PC-9 (cell line): ENCODE measurements at regions not wholly inside any gene's neighbourhood (a gene's known extent, or its start where the extent isn't known, plus 50 kb on each side); places are given as distances from the start of the nearest gene placed in this dataset.

Experiments
- BruUV-seq: library from RNA; stranded (reverse); fragments of 400-500 nt; replicated peaks from 2 replicates; lab custom pipeline; 2021; lab: Mats Ljungman, UMichigan
- CTCF ChIA-PET: fragments of 300-600 bp; sonication (Branson Sonifier 250); formaldehyde crosslinking; loops from one replicate; lab custom pipeline; 2022; ENCODE audit warnings: antibody characterized with exemption; lab: Charles Lee
- POLR2A ChIA-PET: fragments of 300-600 bp; sonication (Branson Sonifier 250); formaldehyde crosslinking; loops from one replicate; lab custom pipeline; 2022; ENCODE audit warnings: antibody characterized with exemption; ENCODE audit not compliant: unreplicated experiment; lab: Charles Lee
- DNase-seq, 2 experiments: peaks; one replicate each; pipeline versions ENCODE4 v3.0.0 to v3.0.0-alpha.2; 2015 to 2022; ENCODE audit warnings: mixed read lengths in 1 of 2
- H2AFZ ChIP-seq: fragments of 200-600 bp; sonication (generic); 2 replicates; pipeline ENCODE4 v1.8.1; 2017; ENCODE audit warnings: antibody characterized with exemption
- H3F3A ChIP-seq: fragments of 200-600 bp; sonication (generic); 2 replicates; pipeline ENCODE4 v1.8.1; 2017; ENCODE audit warnings: antibody characterized with exemption, mild to moderate bottlenecking, low read depth; ENCODE audit not compliant: insufficient read depth
- H3K27ac ChIP-seq: fragments of 200-600 bp; sonication (generic); 2 replicates; pipeline ENCODE4 v1.6.1; 2016; ENCODE audit warnings: mixed run types
- H3K27me3 ChIP-seq: fragments of 200-600 bp; sonication (generic); 2 replicates; pipeline ENCODE4 v1.6.1; 2016; ENCODE audit warnings: low read depth, mixed run types; ENCODE audit not compliant: insufficient read depth
- H3K36me3 ChIP-seq: fragments of 200-600 bp; sonication (generic); 2 replicates; pipeline ENCODE4 v1.6.1; 2016; ENCODE audit warnings: low read depth, mixed run types
- H3K4me1 ChIP-seq: fragments of 200-600 bp; sonication (generic); replicated peaks from 2 replicates; pipeline ENCODE4 v1.6.1; 2016; ENCODE audit warnings: mixed run types; ENCODE audit not compliant: insufficient read depth
- H3K4me2 ChIP-seq: fragments of 200-600 bp; sonication (generic); 2 replicates; pipeline ENCODE4 v1.6.1; 2017; ENCODE audit warnings: mixed run types
- H3K4me3 ChIP-seq: fragments of 200-600 bp; sonication (generic); 2 replicates; pipeline ENCODE4 v1.6.1; 2016; ENCODE audit warnings: mixed run types
- H3K79me2 ChIP-seq: fragments of 200-600 bp; sonication (generic); 2 replicates; pipeline ENCODE4 v1.6.1; 2017; ENCODE audit warnings: low read depth, mixed run types
- H3K9me2 ChIP-seq: fragments of 200-600 bp; sonication (generic); 2 replicates; pipeline ENCODE4 v1.8.1; 2017; ENCODE audit warnings: mild to moderate bottlenecking; ENCODE audit not compliant: insufficient read depth
- H3K9me3 ChIP-seq: fragments of 200-600 bp; sonication (generic); 2 replicates; pipeline ENCODE4 v1.8.1; 2016; ENCODE audit warnings: low read depth; ENCODE audit not compliant: insufficient read depth
- H4K20me1 ChIP-seq: fragments of 200-600 bp; sonication (generic); 2 replicates; pipeline ENCODE4 v1.8.1; 2017; ENCODE audit not compliant: insufficient read depth
- EZH2 ChIP-seq: fragments of 200-600 bp; sonication (generic); IDR thresholded peaks from 2 replicates; pipeline ENCODE4 v1.8.0; 2017; ENCODE audit warnings: antibody characterized with exemption, low read depth
- intact Hi-C: fragments of 100-400 bp; cut with micrococcal nuclease; formaldehyde crosslinking; loops from one replicate; pipeline ENCODE4 v1.10.0; 2022; ENCODE audit not compliant: unreplicated experiment
- TF ChIP-seq, protein P1 (sequence below): fragments of 200-600 bp; sonication (generic); conservative IDR thresholded peaks from 2 replicates; pipeline ENCODE4 v1.6.1; 2017; ENCODE audit warnings: mixed run types, antibody characterized with exemption, mild to moderate bottlenecking, moderate library complexity

GRCh38 chr5:99686538-99686937, 757.7 kb upstream of the CHD1 start:
- DNase-seq = no peak
- H3F3A ChIP-seq = no peaks in the 10 kb centered on the region
- H3K9me2 ChIP-seq = no peaks in the 10 kb centered on the region
- POLR2A ChIA-PET = no interaction called here
- TF ChIP-seq, protein P1, sequence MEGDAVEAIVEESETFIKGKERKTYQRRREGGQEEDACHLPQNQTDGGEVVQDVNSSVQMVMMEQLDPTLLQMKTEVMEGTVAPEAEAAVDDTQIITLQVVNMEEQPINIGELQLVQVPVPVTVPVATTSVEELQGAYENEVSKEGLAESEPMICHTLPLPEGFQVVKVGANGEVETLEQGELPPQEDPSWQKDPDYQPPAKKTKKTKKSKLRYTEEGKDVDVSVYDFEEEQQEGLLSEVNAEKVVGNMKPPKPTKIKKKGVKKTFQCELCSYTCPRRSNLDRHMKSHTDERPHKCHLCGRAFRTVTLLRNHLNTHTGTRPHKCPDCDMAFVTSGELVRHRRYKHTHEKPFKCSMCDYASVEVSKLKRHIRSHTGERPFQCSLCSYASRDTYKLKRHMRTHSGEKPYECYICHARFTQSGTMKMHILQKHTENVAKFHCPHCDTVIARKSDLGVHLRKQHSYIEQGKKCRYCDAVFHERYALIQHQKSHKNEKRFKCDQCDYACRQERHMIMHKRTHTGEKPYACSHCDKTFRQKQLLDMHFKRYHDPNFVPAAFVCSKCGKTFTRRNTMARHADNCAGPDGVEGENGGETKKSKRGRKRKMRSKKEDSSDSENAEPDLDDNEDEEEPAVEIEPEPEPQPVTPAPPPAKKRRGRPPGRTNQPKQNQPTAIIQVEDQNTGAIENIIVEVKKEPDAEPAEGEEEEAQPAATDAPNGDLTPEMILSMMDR = no peak
- TF ChIP-seq EZH2 = no peak
- H4K20me1 ChIP-seq = no peaks in the 10 kb centered on the region
- 0 out of 2 replicates have a peak overlapping the region, but pooled peaks have one; percentile 22 for H2AFZ ChIP-seq
- BruUV-seq = no TSS peak
- H3K9me3 ChIP-seq = no peaks in the 10 kb centered on the region
- intact Hi-C loops = no loop called here
- H3K27me3 ChIP-seq = no peaks in the 10 kb centered on the region
- no peaks in the 10 kb centered on the region for H3K79me2 ChIP-seq
- H3K36me3 ChIP-seq = no peaks in the 10 kb centered on the region
- no peak overlapping the region for H3K4me2 ChIP-seq
- CTCF ChIA-PET = no interaction called here
- no peak overlapping the region for H3K4me3 ChIP-seq
- H3K27ac ChIP-seq = no peak overlapping the region
- H3K4me1 ChIP-seq = no peaks in the 10 kb centered on the region

DNA sequence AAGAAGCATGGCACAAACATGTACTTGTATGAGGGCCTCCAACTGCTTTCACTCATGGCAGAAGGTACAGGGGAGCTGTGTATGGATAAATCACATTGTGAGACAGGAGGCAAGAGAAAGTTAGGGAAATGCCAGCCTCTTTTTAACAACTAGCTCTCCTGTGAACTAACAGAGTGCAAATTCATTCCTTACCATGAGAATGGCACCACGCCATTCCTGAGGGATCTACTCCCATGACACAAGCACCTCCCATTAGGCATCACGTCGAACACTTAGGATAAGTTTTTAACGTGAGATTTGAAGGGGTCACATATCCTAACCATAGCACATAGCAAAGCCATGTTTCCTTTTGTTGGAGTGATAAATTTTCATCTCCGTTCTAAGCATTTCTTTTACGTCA, 747.2 kb upstream of the CHD1 start:
- no peak for TF ChIP-seq EZH2
- Histone ChIP-seq H3K4me1 (no peaks in the 10 kb centered on the region), H2AFZ (no peak overlapping the region), H3K27me3 (no peaks in the 10 kb centered on the region), H3K27ac (no peak overlapping the region), H3K36me3 (no peaks in the 10 kb centered on the region), H3F3A (no peaks in the 10 kb centered on the region), H3K4me3 (no peak overlapping the region), H3K9me2 (no peaks in the 10 kb centered on the region), H4K20me1 (no peaks in the 10 kb centered on the region), H3K9me3 (no peaks in the 10 kb centered on the region), H3K4me2 (no peak overlapping the region), H3K79me2 (no peaks in the 10 kb centered on the region)
- intact Hi-C loops = no loop called here
- BruUV-seq = no TSS peak
- POLR2A ChIA-PET = no interaction called here
- CTCF ChIA-PET = no interaction called here
- no peak for DNase-seq

- Histone ChIP-seq H4K20me1 (no peaks in the 10 kb centered on the region), H2AFZ (no peak overlapping the region), H3K4me3 (no peak overlapping the region), H3F3A (no peaks in the 10 kb centered on the region), H3K4me2 (no peak overlapping the region), H3K9me3 (no peaks in the 10 kb centered on the region), H3K36me3 (no peaks in the 10 kb centered on the region), H3K27me3 (no peaks in the 10 kb centered on the region), H3K27ac (no peak overlapping the region), H3K79me2 (no peaks in the 10 kb centered on the region), H3K9me2 (no peaks in the 10 kb centered on the region), H3K4me1 (no peaks in the 10 kb centered on the region)
- no TSS peak for BruUV-seq
- CTCF ChIA-PET = no interaction called here
- POLR2A ChIA-PET = no interaction called here
- intact Hi-C loops = no loop called here
- no peak for DNase-seq
- TF ChIP-seq, protein P1 = no peak
- TF ChIP-seq EZH2 = no peak
Observed at GRCh38 chr5:99674101-99674500, 745.3 kb upstream of the CHD1 start.

- CTCF ChIA-PET = no interaction called here
- Histone ChIP-seq H3K27ac (no peak overlapping the region), H3F3A (no peaks in the 10 kb centered on the region), H4K20me1 (no peaks in the 10 kb centered on the region), H3K4me3 (no peak overlapping the region), H3K9me2 (no peaks in the 10 kb centered on the region), H3K4me1 (no peaks in the 10 kb centered on the region), H3K9me3 (no peaks in the 10 kb centered on the region), H2AFZ (no peak overlapping the region), H3K36me3 (no peaks in the 10 kb centered on the region), H3K27me3 (no peaks in the 10 kb centered on the region), H3K4me2 (no peak overlapping the region), H3K79me2 (no peaks in the 10 kb centered on the region)
- intact Hi-C loops = no loop called here
- POLR2A ChIA-PET = interaction anchor here (0.7 kb wide), 1 partner anchor 358 kb away, joined by 5 read pairs; no protein-coding TSS in a partner anchor
- BruUV-seq = no TSS peak
- no peak for DNase-seq
- TF ChIP-seq, protein P1 = no peak
- TF ChIP-seq EZH2 = no peak
Observed at GRCh38 chr5:99664972-99665371, 736.2 kb upstream of the CHD1 start.
